ENCODE measurements at regions not wholly inside any gene's neighbourhood (a gene's known extent, or its start where the extent isn't known, plus 50 kb on each side); places are given as distances from the start of the nearest gene placed in this dataset.

- no peak for TF ChIP-seq POLR2A (IDR thresholded peaks at IDR 0.05; ENCODE audit: low read depth)
- TF ChIP-seq, protein P1, sequence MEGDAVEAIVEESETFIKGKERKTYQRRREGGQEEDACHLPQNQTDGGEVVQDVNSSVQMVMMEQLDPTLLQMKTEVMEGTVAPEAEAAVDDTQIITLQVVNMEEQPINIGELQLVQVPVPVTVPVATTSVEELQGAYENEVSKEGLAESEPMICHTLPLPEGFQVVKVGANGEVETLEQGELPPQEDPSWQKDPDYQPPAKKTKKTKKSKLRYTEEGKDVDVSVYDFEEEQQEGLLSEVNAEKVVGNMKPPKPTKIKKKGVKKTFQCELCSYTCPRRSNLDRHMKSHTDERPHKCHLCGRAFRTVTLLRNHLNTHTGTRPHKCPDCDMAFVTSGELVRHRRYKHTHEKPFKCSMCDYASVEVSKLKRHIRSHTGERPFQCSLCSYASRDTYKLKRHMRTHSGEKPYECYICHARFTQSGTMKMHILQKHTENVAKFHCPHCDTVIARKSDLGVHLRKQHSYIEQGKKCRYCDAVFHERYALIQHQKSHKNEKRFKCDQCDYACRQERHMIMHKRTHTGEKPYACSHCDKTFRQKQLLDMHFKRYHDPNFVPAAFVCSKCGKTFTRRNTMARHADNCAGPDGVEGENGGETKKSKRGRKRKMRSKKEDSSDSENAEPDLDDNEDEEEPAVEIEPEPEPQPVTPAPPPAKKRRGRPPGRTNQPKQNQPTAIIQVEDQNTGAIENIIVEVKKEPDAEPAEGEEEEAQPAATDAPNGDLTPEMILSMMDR (IDR thresholded peaks at IDR 0.05) = no peak
Observed at GRCh38 chr3:194051366-194052149, 84.4 kb upstream of the HES1 start.
